B cell (primary cell): ENCODE measurements at regions not wholly inside any gene's neighbourhood (a gene's known extent, or its start where the extent isn't known, plus 50 kb on each side); places are given as distances from the start of the nearest gene placed in this dataset.

Experiments
- CTCF ChIP-seq: fragments of 200-600 bp; IDR thresholded peaks from one replicate; pipeline ENCODE4 v1.8.0; 2022; ENCODE audit warnings: antibody characterized with exemption, mild to moderate bottlenecking
- EZH2 ChIP-seq: IDR thresholded peaks from 2 replicates; pipeline ENCODE4 v1.6.1; 2012; ENCODE audit warnings: borderline replicate concordance, low read depth, mild to moderate bottlenecking, moderate library complexity, low read length; ENCODE audit not compliant: insufficient read depth, poor library complexity, severe bottlenecking

GRCh38 chr13:74259641-74260040 lies 125.4 kb upstream of the KLF12 start:
- no peak for TF ChIP-seq CTCF
- no peak for TF ChIP-seq EZH2
